Omental fat pad (tissue), 3 donors: ENCODE measurements at regions not wholly inside any gene's neighbourhood (a gene's known extent, or its start where the extent isn't known, plus 50 kb on each side); places are given as distances from the start of the nearest gene placed in this dataset.
"Not testable (repeated sequence)": the region's sequence is repeated elsewhere in the genome, so short reads cannot be mapped to it uniquely, and the experiment has no call there.

Source experiments
- ATAC-seq: fragments of 150-250 bp; one replicate; pipeline ENCODE4 v1.9.1; 2016; ENCODE audit warnings: mild to moderate bottlenecking, moderate library complexity; ENCODE audit not compliant: low FRiP score
- DNase-seq: peaks from one replicate; pipeline ENCODE4 v3.0.0-alpha.2; 2019; ENCODE audit warnings: low spot score
- CTCF ChIP-seq, 3 donors: fragments of 450-650 bp; IDR thresholded peaks; one replicate each; pipeline ENCODE4 v1.5.1; 2016 to 2017; ENCODE audit warnings: antibody characterized with exemption in 3 of 3, mild to moderate bottlenecking in 3 of 3, moderate library complexity in 2 of 3

- ATAC-seq: no peak
- no peak for DNase-seq
These were observed 317.5 kb downstream of the TMX3 start for GRCh38 chr18:68397241-68398035.

GRCh38 chr18:68394705-68395104, 320.2 kb downstream of the TMX3 start:
- ATAC-seq (no peak), DNase-seq (no peak)
- TF ChIP-seq CTCF (IDR thresholded peaks at IDR 0.05): no peak

More at GRCh38 chr18:68397241-68398035, 317.5 kb downstream of the TMX3 start:
- no peak for TF ChIP-seq CTCF (IDR thresholded peaks at IDR 0.05)

- ATAC-seq (no peak), DNase-seq (no peak)
- no peak for TF ChIP-seq CTCF (IDR thresholded peaks at IDR 0.05)
These were observed 323.1 kb downstream of the TMX3 start for GRCh38 chr18:68391801-68392200.

GRCh38 chr18:68387246-68387645, 327.7 kb downstream of the TMX3 start:
- no peak for ATAC-seq
- TF ChIP-seq CTCF (IDR thresholded peaks at IDR 0.05): no peak
- DNase-seq: no peak

GRCh38 chr18:68383979-68384378, 330.9 kb downstream of the TMX3 start:
- not testable (repeated sequence) for DNase-seq, ATAC-seq

GRCh38 chr18:68376926-68377325, 338.0 kb downstream of the TMX3 start:
- TF ChIP-seq CTCF (IDR thresholded peaks at IDR 0.05): no peak
- ATAC-seq (no peak), DNase-seq (no peak)

GRCh38 chr18:68362907-68363306, 352.0 kb downstream of the TMX3 start:
- TF ChIP-seq CTCF (IDR thresholded peaks at IDR 0.05): no peak
- DNase-seq (no peak), ATAC-seq (no peak)
